KMS-11 (cell line): ENCODE measurements at regions not wholly inside any gene's neighbourhood (a gene's known extent, or its start where the extent isn't known, plus 50 kb on each side); places are given as distances from the start of the nearest gene placed in this dataset.

Experiments used
- H2AFZ ChIP-seq: fragments of 200-600 bp; sonication (generic); 2 replicates; pipeline ENCODE4 v1.6.1; 2016; ENCODE audit warnings: antibody characterized with exemption, mixed run types, low read depth
- H3K27ac ChIP-seq: fragments of 200-600 bp; sonication (generic); 2 replicates; pipeline ENCODE4 v1.6.1; 2016; ENCODE audit warnings: mild to moderate bottlenecking, mixed run types
- H3K27me3 ChIP-seq: fragments of 200-600 bp; sonication (generic); 2 replicates; pipeline ENCODE4 v1.6.1; 2017; ENCODE audit warnings: mild to moderate bottlenecking, low read depth, mixed run types, moderate library complexity; ENCODE audit not compliant: insufficient read depth
- H3K36me3 ChIP-seq: fragments of 200-600 bp; sonication (generic); 2 replicates; pipeline ENCODE4 v1.6.1; 2017; ENCODE audit warnings: mild to moderate bottlenecking, mixed run types; ENCODE audit not compliant: insufficient read depth
- H3K4me1 ChIP-seq: fragments of 200-600 bp; sonication (generic); 2 replicates; pipeline ENCODE4 v1.6.1; 2016; ENCODE audit warnings: mild to moderate bottlenecking, low read depth, mixed run types; ENCODE audit not compliant: poor library complexity, severe bottlenecking
- H3K4me2 ChIP-seq: fragments of 200-600 bp; sonication (generic); 2 replicates; pipeline ENCODE4 v1.7.0; 2016; ENCODE audit warnings: mild to moderate bottlenecking, mixed run types
- H3K4me3 ChIP-seq: fragments of 200-600 bp; sonication (generic); IDR thresholded peaks from 2 replicates; pipeline ENCODE4 v1.6.1; 2017; ENCODE audit warnings: low read depth, low read length, mixed read lengths; ENCODE audit not compliant: insufficient read depth
- H3K79me2 ChIP-seq: fragments of 200-600 bp; sonication (generic); 2 replicates; pipeline ENCODE4 v1.6.1; 2016; ENCODE audit warnings: low read depth, mixed run types; ENCODE audit not compliant: insufficient read depth
- H3K9ac ChIP-seq: fragments of 200-600 bp; sonication (generic); 2 replicates; pipeline ENCODE4 v1.6.1; 2016; ENCODE audit warnings: mild to moderate bottlenecking, mixed run types
- H4K20me1 ChIP-seq: fragments of 200-600 bp; sonication (generic); 2 replicates; pipeline ENCODE4 v1.6.1; 2016; ENCODE audit warnings: mild to moderate bottlenecking, mixed run types; ENCODE audit not compliant: insufficient read depth
- CTCF ChIP-seq: fragments of 200-600 bp; sonication (generic); conservative IDR thresholded peaks from 2 replicates; pipeline ENCODE4 v1.6.1; 2017; ENCODE audit warnings: low read depth, mild to moderate bottlenecking, antibody characterized with exemption, low read length, moderate library complexity, mixed read lengths

GRCh38 chr16:48044117-48044516 lies 111.7 kb downstream of the ABCC12 start:
- Histone ChIP-seq H3K27ac (no peak overlapping the region), H4K20me1 (no peaks in the 10 kb centered on the region), H2AFZ (no peak overlapping the region), H3K4me1 (no peaks in the 10 kb centered on the region), H3K9ac (no peak overlapping the region), H3K4me3 (no peak overlapping the region), H3K36me3 (no peaks in the 10 kb centered on the region), H3K79me2 (no peaks in the 10 kb centered on the region), H3K4me2 (no peak overlapping the region), H3K27me3 (no peaks in the 10 kb centered on the region)
- TF ChIP-seq CTCF, result no peak

- Histone ChIP-seq H3K9ac (no peak overlapping the region), H3K4me3 (no peak overlapping the region), H3K4me1 (no peaks in the 10 kb centered on the region), H3K27me3 (no peaks in the 10 kb centered on the region), H2AFZ (no peak overlapping the region), H3K36me3 (no peaks in the 10 kb centered on the region), H4K20me1 (no peaks in the 10 kb centered on the region), H3K79me2 (no peaks in the 10 kb centered on the region), H3K4me2 (no peak overlapping the region), H3K27ac (no peak overlapping the region)
- no peak for TF ChIP-seq CTCF
These were observed 113.8 kb downstream of the ABCC12 start for GRCh38 chr16:48041981-48042421.

DNA sequence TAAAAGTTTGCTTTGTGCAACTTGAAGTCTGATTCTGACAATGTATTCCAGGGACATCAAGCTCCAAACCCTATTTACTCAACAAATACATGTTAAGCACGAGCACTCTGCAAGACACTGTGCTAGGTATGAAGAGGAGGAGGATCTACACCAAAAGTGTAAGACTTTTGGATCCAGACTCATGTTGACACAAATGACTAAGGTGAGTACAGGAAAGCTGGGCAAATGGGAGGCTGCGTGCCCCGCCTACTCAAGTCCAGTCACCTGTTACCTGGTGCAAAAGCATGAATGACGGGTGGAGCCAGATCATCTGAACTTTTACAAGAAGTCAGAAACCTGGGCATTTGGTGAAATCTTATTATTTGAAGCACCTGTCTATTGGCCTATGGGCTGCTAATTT lies 120.7 kb downstream of the ABCC12 start:
- H3K9ac ChIP-seq, result no peak overlapping the region
- no peak overlapping the region for H2AFZ ChIP-seq
- H3K27ac ChIP-seq, result no peak overlapping the region
- H4K20me1 ChIP-seq, result no peaks in the 10 kb centered on the region
- H3K79me2 ChIP-seq, result no peaks in the 10 kb centered on the region
- no peak for TF ChIP-seq CTCF
- no peaks in the 10 kb centered on the region for H3K4me1 ChIP-seq
- no peak overlapping the region for H3K4me2 ChIP-seq
- H3K27me3 ChIP-seq, result no peaks in the 10 kb centered on the region
- no peak overlapping the region for H3K4me3 ChIP-seq
- H3K36me3 ChIP-seq, result no peaks in the 10 kb centered on the region

- H3K4me2 ChIP-seq, result no peak overlapping the region
- H3K27me3 ChIP-seq, result no peaks in the 10 kb centered on the region
- TF ChIP-seq CTCF, result no peak
- H3K79me2 ChIP-seq, result no peaks in the 10 kb centered on the region
- H3K36me3 ChIP-seq, result no peaks in the 10 kb centered on the region
- no peaks in the 10 kb centered on the region for H3K4me1 ChIP-seq
- H3K9ac ChIP-seq, result no peak overlapping the region
- H2AFZ ChIP-seq, result no peak overlapping the region
- no peak overlapping the region for H3K27ac ChIP-seq
- H3K4me3 ChIP-seq, result no peak overlapping the region
- H4K20me1 ChIP-seq, result no peaks in the 10 kb centered on the region
These were observed 124.9 kb downstream of the ABCC12 start for GRCh38 chr16:48030926-48031325.

- no peaks in the 10 kb centered on the region for H3K79me2 ChIP-seq
- no peak for TF ChIP-seq CTCF
- H3K27me3 ChIP-seq, result no peaks in the 10 kb centered on the region
- H3K27ac ChIP-seq, result no peak overlapping the region
- H3K36me3 ChIP-seq, result no peaks in the 10 kb centered on the region
- H3K4me3 ChIP-seq, result no peak overlapping the region
- no peak overlapping the region for H3K4me2 ChIP-seq
- no peak overlapping the region for H2AFZ ChIP-seq
- H3K9ac ChIP-seq, result no peak overlapping the region
- H3K4me1 ChIP-seq, result no peaks in the 10 kb centered on the region
- H4K20me1 ChIP-seq, result no peaks in the 10 kb centered on the region
These were observed 126.0 kb downstream of the ABCC12 start for GRCh38 chr16:48029768-48030167.
